Muscle of leg (tissue), 3 donors: ENCODE measurements at regions not wholly inside any gene's neighbourhood (a gene's known extent, or its start where the extent isn't known, plus 50 kb on each side); places are given as distances from the start of the nearest gene placed in this dataset.
"Not testable (repeated sequence)": the region's sequence is repeated elsewhere in the genome, so short reads cannot be mapped to it uniquely, and the experiment has no call there.

ENCODE experiments used
- DNase-seq: peaks from one replicate; pipeline ENCODE4 v3.0.0; 2013
- H3K27ac ChIP-seq: one replicate; pipeline ENCODE4 v1.5.1; 2013; ENCODE audit warnings: mild to moderate bottlenecking, low read length, control low read depth
- H3K27me3 ChIP-seq: one replicate; pipeline ENCODE4 v1.6.1; 2013; ENCODE audit warnings: low read length; ENCODE audit not compliant: control insufficient read depth, insufficient read depth
- H3K36me3 ChIP-seq: one replicate; pipeline ENCODE4 v1.6.1; 2013; ENCODE audit warnings: low read length; ENCODE audit not compliant: control insufficient read depth, insufficient read depth
- H3K4me1 ChIP-seq: one replicate; pipeline ENCODE4 v1.6.1; 2013; ENCODE audit warnings: low read length; ENCODE audit not compliant: control insufficient read depth, insufficient read depth
- H3K4me3 ChIP-seq: one replicate; pipeline ENCODE4 v1.5.1; 2013; ENCODE audit warnings: low read length, control low read depth
- H3K9me3 ChIP-seq: replicated peaks from 2 replicates; pipeline ENCODE4 v1.6.1; 2013; ENCODE audit warnings: low read depth, low read length; ENCODE audit not compliant: control insufficient read depth
- WGBS: methylation state at CpG from one replicate; pipeline ENCODE4 v1.1.5; 2013; ENCODE audit warnings: missing lambda C conversion rate; ENCODE audit not compliant: insufficient coverage; 5-methylcytosine and 5-hydroxymethylcytosine counted together

DNA sequence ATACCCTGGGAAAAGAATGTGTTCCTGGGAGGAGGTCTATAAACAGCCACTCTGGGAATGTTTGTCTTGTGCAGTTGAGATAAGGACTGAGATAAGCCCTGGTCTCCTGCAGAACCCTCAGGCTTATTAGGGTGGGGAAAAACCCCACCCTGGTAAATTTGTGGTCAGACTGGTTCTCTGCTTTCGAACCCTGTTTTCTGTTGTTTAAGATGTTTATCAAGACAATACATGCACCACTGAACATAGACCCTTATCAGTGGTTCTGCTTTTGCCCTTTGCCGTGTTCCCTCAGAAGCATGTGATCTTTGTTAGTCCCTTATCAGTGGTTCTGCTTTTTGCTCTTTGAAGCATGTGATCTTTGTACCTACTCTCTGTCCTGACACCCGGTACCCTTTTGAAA, 956.0 kb downstream of the GRID1 start:
- 82% methylated on average over 2 of the region's 3 CpGs for WGBS
- not testable (repeated sequence) for H3K9me3 ChIP-seq

DNA sequence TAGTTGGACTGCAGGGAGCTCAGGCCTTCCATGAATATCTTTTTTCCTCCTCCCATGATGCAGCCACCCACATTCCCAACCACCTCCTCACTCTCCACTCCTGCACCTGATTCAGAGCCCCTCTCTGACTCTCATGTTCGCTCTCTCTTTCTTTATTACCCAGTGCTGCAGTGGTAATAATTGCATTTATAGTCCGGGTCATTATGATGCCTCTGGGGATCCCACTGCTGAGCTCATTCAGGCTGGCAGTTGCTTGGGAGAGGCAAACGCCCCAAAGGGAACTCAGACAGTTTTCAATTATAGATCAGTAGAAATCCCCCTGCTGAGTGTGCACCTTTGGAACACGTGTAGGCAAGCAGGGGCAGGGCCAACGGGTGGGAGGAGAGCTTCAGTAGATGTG, 953.0 kb downstream of the GRID1 start:
- Histone ChIP-seq H3K27me3 (no peaks in the 10 kb centered on the region), H3K36me3 (no peaks in the 10 kb centered on the region), H3K9me3 (no peaks in the 10 kb centered on the region), H3K4me3 (no peak overlapping the region), H3K4me1 (no peaks in the 10 kb centered on the region), H3K27ac (no peak overlapping the region)
- no peak for DNase-seq
- no CpG with 5 or more reads among the region's 5 CpGs for WGBS

More for the DNA sequence above, 956.0 kb downstream of the GRID1 start:
- H3K27ac ChIP-seq, H3K4me3 ChIP-seq, H3K36me3 ChIP-seq, H3K4me1 ChIP-seq, H3K27me3 ChIP-seq, DNase-seq: not testable (repeated sequence)

DNA sequence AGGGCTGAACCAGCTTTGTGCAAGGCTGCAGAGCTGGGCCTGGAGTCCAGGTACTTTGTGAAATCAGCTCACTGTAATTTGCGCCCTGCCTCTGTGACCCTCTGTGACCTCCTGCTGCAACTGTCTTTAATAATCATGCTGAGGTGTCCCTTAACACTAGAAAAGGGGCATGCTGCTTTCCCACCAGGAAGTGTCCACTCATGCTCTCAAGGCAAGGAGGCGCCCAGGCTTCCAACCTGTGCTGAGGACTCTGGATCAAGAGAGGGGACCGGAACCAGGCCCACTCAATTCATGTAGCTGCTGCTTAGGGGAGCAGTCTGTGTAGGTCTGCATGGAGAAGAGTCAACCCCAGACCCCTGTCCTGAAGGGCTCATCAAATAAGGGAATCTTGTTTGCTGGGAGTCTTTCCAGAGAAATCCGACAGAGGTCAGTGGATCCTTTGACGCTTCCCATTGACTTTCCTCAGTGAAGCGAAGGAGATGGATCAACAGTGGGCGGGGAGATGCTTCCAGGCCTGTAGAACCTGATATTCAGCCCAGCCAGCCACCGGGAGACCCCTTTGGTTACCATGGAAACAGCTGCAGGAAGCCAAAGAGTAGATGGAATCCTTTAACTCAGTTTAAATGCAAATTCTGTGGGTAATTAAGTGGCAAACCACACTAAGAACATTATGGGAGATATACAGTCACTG, 945.9 kb downstream of the GRID1 start:
- DNase-seq, result peak; percentile 16
- 48% methylated on average over 8 of the region's 8 CpGs for WGBS

DNA sequence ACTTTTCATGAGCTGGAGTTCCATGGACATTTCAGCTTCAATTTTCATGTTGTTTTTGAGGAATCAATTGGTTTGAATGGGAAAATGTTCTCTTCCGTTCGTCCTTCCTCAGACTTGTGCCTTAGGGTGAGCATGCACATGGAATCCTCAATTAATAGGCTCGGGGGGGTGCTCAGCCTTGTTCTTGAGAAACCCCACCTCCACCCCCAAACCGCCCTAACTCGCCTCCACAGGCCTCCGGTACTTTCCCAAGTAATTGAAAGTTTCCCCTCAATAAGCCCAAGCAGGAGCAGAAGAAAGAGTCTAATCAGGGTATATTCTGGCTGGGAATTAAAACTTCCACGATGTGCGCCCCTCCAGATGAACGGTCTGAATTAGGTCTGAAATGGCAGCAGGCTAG, 945.2 kb downstream of the GRID1 start:
- WGBS, result 90% methylated on average over 3 of the region's 9 CpGs
- H3K4me1 ChIP-seq, result no peaks in the 10 kb centered on the region
- H3K4me3 ChIP-seq, result no peak overlapping the region
- no peaks in the 10 kb centered on the region for H3K27me3 ChIP-seq
- H3K36me3 ChIP-seq, result no peaks in the 10 kb centered on the region
- no peaks in the 10 kb centered on the region for H3K9me3 ChIP-seq
- H3K27ac ChIP-seq, result no peak overlapping the region
- DNase-seq, result no peak

More for the DNA sequence above, 945.9 kb downstream of the GRID1 start:
- Histone ChIP-seq H3K27me3 (no peaks in the 10 kb centered on the region), H3K36me3 (no peaks in the 10 kb centered on the region), H3K4me1 (no peaks in the 10 kb centered on the region), H3K4me3 (no peak overlapping the region), H3K9me3 (no peaks in the 10 kb centered on the region), H3K27ac (no peak overlapping the region)

GRCh38 chr10:85429126-85429525, 937.5 kb downstream of the GRID1 start:
- Histone ChIP-seq H3K36me3 (no peaks in the 10 kb centered on the region), H3K4me1 (no peaks in the 10 kb centered on the region), H3K27ac (no peak overlapping the region), H3K27me3 (no peaks in the 10 kb centered on the region), H3K9me3 (no peaks in the 10 kb centered on the region), H3K4me3 (no peak overlapping the region)
- 100% methylated on average over 2 of the region's 3 CpGs for WGBS
- DNase-seq, result no peak

GRCh38 chr10:85430991-85431390, 935.6 kb downstream of the GRID1 start:
- Histone ChIP-seq H3K4me3 (no peak overlapping the region), H3K4me1 (no peaks in the 10 kb centered on the region), H3K9me3 (no peaks in the 10 kb centered on the region), H3K27me3 (no peaks in the 10 kb centered on the region), H3K27ac (no peak overlapping the region), H3K36me3 (no peaks in the 10 kb centered on the region)
- WGBS, result no CpG with 5 or more reads among the region's 2 CpGs
- DNase-seq, result no peak

DNA sequence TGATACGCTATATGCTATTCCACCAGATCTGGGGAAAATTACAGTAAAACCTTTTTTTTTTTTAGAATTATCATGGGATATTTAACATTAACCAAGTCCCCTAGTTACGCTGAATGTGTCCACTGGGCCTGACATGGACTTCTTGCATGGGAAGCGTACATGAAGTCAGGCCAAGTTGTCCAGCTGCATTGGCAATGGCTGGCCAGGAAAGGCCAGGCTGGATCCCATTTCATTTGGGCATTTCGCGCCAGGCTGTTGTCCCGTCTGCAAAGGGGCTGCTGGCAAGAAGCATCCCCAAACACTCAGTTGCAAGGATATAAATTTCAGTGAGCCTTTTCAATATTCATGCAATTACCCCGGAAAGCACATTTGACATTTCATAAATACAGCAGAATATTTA, 933.3 kb downstream of the GRID1 start:
- peak; percentile 67 for DNase-seq
- Histone ChIP-seq H3K27me3 (no peaks in the 10 kb centered on the region), H3K4me3 (no peak overlapping the region), H3K27ac (no peak overlapping the region), H3K9me3 (no peaks in the 10 kb centered on the region), H3K36me3 (no peaks in the 10 kb centered on the region), H3K4me1 (no peaks in the 10 kb centered on the region)
- whole genome bisulfite sequencing, result 75% methylated on average over 5 of the region's 7 CpGs

GRCh38 chr10:85444868-85445267, 921.7 kb downstream of the GRID1 start:
- Histone ChIP-seq H3K36me3 (no peaks in the 10 kb centered on the region), H3K27me3 (no peaks in the 10 kb centered on the region), H3K4me3 (no peak overlapping the region), H3K4me1 (no peaks in the 10 kb centered on the region), H3K27ac (no peak overlapping the region), H3K9me3 (no peaks in the 10 kb centered on the region)
- DNase-seq, result no peak
- no CpG with 5 or more reads among the region's 2 CpGs for WGBS

DNA sequence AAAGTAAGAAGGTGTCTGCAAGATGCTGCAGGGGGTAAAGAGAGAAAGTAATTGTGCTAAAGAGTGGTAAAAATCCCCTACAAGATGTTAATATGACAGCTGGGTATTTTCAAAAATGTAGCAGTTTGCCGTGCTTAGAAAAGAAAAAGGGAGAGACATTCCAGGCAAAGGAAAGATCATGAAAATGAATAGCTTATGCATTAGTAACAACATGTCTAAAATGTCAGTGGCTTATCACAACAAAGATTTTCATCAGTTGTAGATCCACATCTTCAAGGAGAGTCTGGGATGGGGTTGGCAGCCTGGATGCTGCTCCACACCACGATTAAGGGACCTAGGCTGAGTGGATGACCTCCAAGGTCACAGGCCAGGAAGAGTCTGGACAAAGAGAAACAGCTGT, 920.9 kb downstream of the GRID1 start:
- Histone ChIP-seq H3K27ac (no peak overlapping the region), H3K27me3 (no peaks in the 10 kb centered on the region), H3K36me3 (no peaks in the 10 kb centered on the region), H3K4me1 (no peaks in the 10 kb centered on the region), H3K9me3 (no peaks in the 10 kb centered on the region), H3K4me3 (no peak overlapping the region)
- 20% methylated on average over 1 of the region's 2 CpGs for WGBS
- no peak for DNase-seq

DNA sequence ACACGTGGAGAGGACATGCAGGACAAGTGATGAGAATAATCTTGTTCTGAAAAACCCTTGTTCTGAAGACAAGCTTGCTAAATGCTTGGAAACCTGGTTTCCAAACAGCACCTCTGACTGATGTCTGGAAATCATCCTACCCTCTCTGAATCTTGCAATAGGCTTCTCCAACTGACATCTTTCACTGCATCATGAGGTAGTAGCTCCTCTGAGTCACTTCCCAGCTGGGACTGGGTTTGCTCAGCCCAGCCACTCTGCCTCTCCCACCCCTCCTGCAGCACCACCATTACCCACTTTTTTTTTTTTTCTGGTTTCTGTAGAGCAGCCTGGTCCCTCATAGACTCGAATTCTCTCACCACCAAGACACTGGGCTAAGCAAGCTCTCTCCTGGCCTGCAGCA, 919.8 kb downstream of the GRID1 start:
- Histone ChIP-seq H3K4me3 (no peak overlapping the region), H3K4me1 (no peaks in the 10 kb centered on the region), H3K27me3 (no peaks in the 10 kb centered on the region), H3K36me3 (no peaks in the 10 kb centered on the region), H3K9me3 (no peaks in the 10 kb centered on the region), H3K27ac (no peak overlapping the region)
- 79% methylated on average over 1 of the region's 2 CpGs for WGBS
- no peak for DNase-seq

DNA sequence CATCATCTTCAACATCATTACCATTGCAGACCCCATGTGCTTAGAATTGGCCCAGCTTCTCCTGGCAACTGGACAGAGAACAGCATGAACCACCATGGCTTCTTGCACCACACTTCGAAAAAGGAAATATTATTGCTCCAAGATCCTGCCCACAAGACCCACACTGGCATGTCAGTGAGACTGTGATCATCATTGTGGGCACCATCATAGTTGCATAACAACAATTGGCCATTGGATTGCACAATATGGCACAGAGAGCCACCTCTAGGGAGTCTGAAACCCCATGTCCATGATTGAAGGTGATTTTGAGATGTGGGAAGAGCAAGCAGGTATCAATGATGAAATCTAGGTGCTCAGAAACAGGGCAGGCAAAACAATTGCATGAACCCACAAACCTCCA, 918.9 kb downstream of the GRID1 start:
- H3K9me3 ChIP-seq, result no peaks in the 10 kb centered on the region
- H3K27ac ChIP-seq, result no peak overlapping the region
- no peaks in the 10 kb centered on the region for H3K27me3 ChIP-seq
- H3K4me3 ChIP-seq, result no peak overlapping the region
- WGBS, result 75% methylated on average over 1 of the region's 1 CpG
- no peak for DNase-seq
- no peaks in the 10 kb centered on the region for H3K36me3 ChIP-seq
- no peaks in the 10 kb centered on the region for H3K4me1 ChIP-seq
